Nephron progenitor cell (in vitro differentiated cells): ENCODE measurements at regions not wholly inside any gene's neighbourhood (a gene's known extent, or its start where the extent isn't known, plus 50 kb on each side); places are given as distances from the start of the nearest gene placed in this dataset.
"Not testable (repeated sequence)": the region's sequence is repeated elsewhere in the genome, so short reads cannot be mapped to it uniquely, and the experiment has no call there.

Source experiments
- DNase-seq: peaks from one replicate; pipeline ENCODE4 v3.0.0; 2021
- H3K27ac Mint-ChIP-seq: 2 replicates; pipeline ENCODE4 v1.8.0; 2021; ENCODE audit warnings: mild to moderate bottlenecking, moderate library complexity, mixed read lengths
- H3K27me3 Mint-ChIP-seq: 2 replicates; pipeline ENCODE4 v1.8.0; 2021; ENCODE audit warnings: mild to moderate bottlenecking, low read depth, mixed read lengths; ENCODE audit not compliant: poor library complexity
- H3K36me3 Mint-ChIP-seq: 2 replicates; pipeline ENCODE4 v1.8.0; 2021; ENCODE audit warnings: low read depth, mixed read lengths
- H3K4me1 Mint-ChIP-seq: 2 replicates; pipeline ENCODE4 v1.8.0; 2021; ENCODE audit warnings: mixed read lengths
- H3K4me3 Mint-ChIP-seq: 2 replicates; pipeline ENCODE4 v1.8.0; 2021; ENCODE audit warnings: mild to moderate bottlenecking, moderate library complexity, mixed read lengths
- H3K9me3 Mint-ChIP-seq: 2 replicates; pipeline ENCODE4 v1.8.0; 2021; ENCODE audit warnings: mild to moderate bottlenecking, moderate library complexity, mixed read lengths
- CTCF ChIP-seq: fragments of 200-600 bp; sonication (generic); IDR thresholded peaks from 2 replicates; pipeline ENCODE4 v1.5.0; 2021; ENCODE audit warnings: antibody characterized with exemption

- Mint-ChIP-seq H3K27me3 (peaks cover 3% of the 10 kb centered on the region), H3K36me3 (no peaks in the 10 kb centered on the region)
These were observed 510.8 kb downstream of the PLOD2 start for GRCh38 chr3:145650170-145650569.

GRCh38 chr3:145671121-145671520, 489.9 kb downstream of the PLOD2 start:
- no peaks in the 10 kb centered on the region for H3K9me3 Mint-ChIP-seq
- no peak for TF ChIP-seq CTCF
- no peak overlapping the region for H3K27ac Mint-ChIP-seq
- H3K4me3 Mint-ChIP-seq = no peak overlapping the region
- H3K27me3 Mint-ChIP-seq = peaks cover 3% of the 10 kb centered on the region
- no peak for DNase-seq
- H3K4me1 Mint-ChIP-seq = peaks cover 11% of the 10 kb centered on the region
- H3K36me3 Mint-ChIP-seq = no peaks in the 10 kb centered on the region

More at GRCh38 chr3:145650170-145650569, 510.8 kb downstream of the PLOD2 start:
- H3K9me3 Mint-ChIP-seq = peaks cover 8% of the 10 kb centered on the region
- no peak overlapping the region for H3K4me3 Mint-ChIP-seq
- no peak overlapping the region for H3K27ac Mint-ChIP-seq
- H3K4me1 Mint-ChIP-seq = no peaks in the 10 kb centered on the region
- DNase-seq = no peak
- TF ChIP-seq CTCF = no peak

- no peak for TF ChIP-seq CTCF
- Mint-ChIP-seq H3K4me1 (peaks cover 29% of the 10 kb centered on the region), H3K36me3 (no peaks in the 10 kb centered on the region), H3K9me3 (no peaks in the 10 kb centered on the region), H3K4me3 (no peak overlapping the region), H3K27me3 (no peaks in the 10 kb centered on the region), H3K27ac (peak overlapping the region; percentile 81)
- no peak for DNase-seq
These were observed 487.1 kb downstream of the PLOD2 start for GRCh38 chr3:145673838-145674237.

GRCh38 chr3:145678401-145678800, 482.6 kb downstream of the PLOD2 start:
- Mint-ChIP-seq H3K36me3 (no peaks in the 10 kb centered on the region), H3K4me1 (peaks cover 41% of the 10 kb centered on the region), H3K27me3 (no peaks in the 10 kb centered on the region), H3K27ac (peak overlapping the region; percentile 74), H3K9me3 (no peaks in the 10 kb centered on the region), H3K4me3 (no peak overlapping the region)
- TF ChIP-seq CTCF = no peak
- DNase-seq = no peak

GRCh38 chr3:145681181-145681580, 479.8 kb downstream of the PLOD2 start:
- no peak for DNase-seq
- no peaks in the 10 kb centered on the region for H3K9me3 Mint-ChIP-seq
- H3K4me3 Mint-ChIP-seq = no peak overlapping the region
- H3K4me1 Mint-ChIP-seq = peaks cover 36% of the 10 kb centered on the region
- H3K36me3 Mint-ChIP-seq = no peaks in the 10 kb centered on the region
- H3K27me3 Mint-ChIP-seq = peaks cover 2% of the 10 kb centered on the region
- H3K27ac Mint-ChIP-seq = no peak overlapping the region
- TF ChIP-seq CTCF = no peak

GRCh38 chr3:145687978-145688377, 473.0 kb downstream of the PLOD2 start:
- not testable (repeated sequence) for H3K36me3 Mint-ChIP-seq, DNase-seq, H3K9me3 Mint-ChIP-seq, H3K27me3 Mint-ChIP-seq, H3K4me1 Mint-ChIP-seq, H3K4me3 Mint-ChIP-seq, H3K27ac Mint-ChIP-seq
